NCI-H748 treated with DMSO at 0.1 percent for 48 hours (cell line): ENCODE measurements at regions not wholly inside any gene's neighbourhood (a gene's known extent, or its start where the extent isn't known, plus 50 kb on each side); places are given as distances from the start of the nearest gene placed in this dataset.
"Not testable (repeated sequence)": the region's sequence is repeated elsewhere in the genome, so short reads cannot be mapped to it uniquely, and the experiment has no call there.

Source experiments
- DNase-seq: peaks from one replicate; lab custom pipeline; 2025; lab: John Stamatoyannopoulos, UW

DNA sequence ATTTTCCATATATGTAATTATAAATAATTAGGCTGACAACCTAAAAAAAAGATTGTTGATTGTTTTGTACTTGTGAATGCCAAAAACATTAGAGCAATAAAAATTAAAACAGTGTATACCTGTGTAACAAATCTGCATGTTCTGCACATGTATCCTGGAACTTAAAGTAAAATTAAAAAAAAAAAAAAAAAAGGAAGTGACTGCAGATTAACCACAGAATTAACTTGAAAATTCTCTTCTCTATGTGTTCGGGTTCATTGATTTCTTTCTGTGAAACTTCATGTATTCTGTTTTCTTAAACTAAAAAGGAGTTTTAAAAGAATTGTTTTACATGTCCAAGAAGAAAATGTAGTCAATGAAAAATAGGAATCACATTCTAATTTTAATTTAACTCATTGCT is 95.7 kb downstream of the FASLG start:
- no peak for DNase-seq

DNA sequence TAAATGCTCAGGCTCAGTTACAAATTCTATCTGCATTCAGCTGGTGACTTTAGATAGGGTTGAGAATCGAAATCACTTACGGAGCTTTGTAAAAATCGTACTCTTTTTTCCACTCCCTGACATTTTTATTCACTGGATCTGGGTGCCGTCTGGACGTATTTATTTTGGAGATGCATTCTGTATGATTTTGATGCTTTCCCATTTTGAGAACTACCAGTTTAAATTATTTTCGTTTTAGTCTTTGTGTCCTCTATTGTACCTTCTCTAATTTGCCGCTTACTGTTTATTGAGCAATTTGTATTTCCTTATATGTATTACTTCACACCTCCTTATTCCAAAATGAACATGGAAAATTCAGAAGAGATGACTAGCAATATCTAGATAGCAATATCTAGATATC is 96.2 kb downstream of the FASLG start:
- no peak for DNase-seq

- no peak for DNase-seq
Observed at GRCh38 chr1:172756024-172756423, 97.1 kb downstream of the FASLG start.

DNA sequence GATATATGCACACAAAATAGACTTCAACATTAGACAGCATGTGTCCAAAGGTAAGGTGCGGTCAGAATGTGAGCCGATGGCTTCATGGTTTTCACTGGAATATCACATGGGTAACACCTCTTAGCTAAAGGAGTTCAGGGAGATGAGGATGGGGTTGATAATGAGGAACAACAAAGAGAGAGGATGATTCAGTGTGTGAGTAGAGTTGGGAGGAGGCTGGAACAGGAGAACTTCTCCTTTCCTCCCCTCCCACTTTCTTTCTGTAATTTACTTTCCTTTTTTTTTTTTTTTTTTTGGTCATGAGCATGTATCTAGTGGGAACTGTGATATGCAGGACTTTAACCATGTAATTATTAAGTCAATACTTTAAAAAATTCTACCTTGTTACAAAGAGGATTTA is 99.4 kb downstream of the FASLG start:
- DNase-seq = no peak

DNA sequence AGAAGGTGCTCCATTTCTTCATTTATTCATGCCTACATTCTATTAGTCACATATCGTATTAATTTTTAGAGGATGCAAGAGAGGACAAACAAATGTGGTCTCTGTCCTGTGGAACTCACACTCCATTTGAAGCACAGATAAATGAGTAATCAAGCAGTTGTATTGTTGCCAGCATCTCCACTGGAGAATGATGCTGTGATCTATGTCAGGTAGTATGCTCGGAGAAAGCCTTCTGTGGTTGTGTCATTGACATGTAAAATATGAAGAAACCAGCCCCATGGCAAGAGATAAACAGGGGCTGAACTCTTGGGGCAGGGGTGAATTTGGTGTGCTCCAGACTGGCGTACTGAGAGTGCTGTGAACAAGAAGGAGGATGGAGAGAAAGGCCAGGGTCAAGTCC is 101.2 kb downstream of the FASLG start:
- no peak for DNase-seq

- no peak for DNase-seq
Observed at GRCh38 chr1:172761581-172762486, 102.9 kb downstream of the FASLG start.

DNA sequence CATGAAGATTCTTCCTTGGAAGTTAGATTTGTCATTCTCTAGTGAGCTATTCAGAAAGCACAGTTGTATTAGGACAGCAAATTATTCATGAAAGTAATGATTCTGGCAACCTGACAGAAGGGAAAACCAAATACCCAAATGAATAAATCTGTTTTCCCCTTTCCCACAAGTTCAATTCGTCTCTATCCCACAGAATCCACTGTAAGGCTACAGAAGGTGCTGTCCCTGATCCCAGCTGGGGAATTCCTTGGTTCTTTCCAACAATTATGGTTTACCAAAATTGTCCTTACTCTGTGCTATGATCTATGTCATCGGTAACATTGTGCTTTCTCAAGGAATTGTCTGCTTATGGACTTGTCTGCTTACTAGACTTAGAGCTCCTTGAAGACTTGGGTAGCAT is 104.2 kb downstream of the FASLG start:
- DNase-seq = no peak

DNA sequence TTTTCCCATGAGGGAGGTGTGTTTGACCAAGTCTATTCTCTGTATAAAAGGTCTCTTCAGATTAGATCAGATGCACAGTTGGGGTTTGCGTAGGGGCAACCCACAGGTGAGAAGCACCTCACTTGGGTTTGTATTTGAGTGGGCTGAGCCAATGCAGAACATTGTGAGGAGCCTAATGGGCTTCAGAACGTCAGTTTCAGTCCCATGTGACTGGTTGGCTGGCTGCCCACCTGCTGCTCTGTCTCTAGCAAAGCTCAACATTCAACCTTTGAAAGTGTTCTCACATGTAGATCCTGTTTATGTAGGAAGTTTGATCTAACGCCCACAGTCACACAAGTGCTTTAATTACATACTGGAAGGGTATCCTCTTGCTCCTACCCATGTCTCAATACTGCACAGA is 105.5 kb downstream of the FASLG start:
- no peak for DNase-seq

DNA sequence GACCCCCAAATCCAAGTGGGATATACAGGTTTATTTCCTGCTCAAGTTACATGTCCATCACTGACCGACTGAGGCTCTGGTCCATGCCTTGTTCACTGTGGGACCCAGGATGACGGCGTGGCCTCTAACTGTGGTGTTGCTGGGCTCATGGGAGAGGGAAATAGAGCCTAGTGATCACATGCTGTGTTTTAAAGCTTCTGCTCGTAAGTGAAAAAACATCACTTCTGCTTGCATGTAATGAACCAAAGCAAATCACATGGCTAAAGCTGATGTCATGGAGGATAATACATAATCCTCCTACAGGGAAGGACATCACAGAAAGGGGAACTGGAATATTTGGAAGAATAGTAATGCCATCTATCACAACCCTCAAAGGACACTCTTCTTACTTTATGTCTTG is 107.6 kb downstream of the FASLG start:
- DNase-seq = no peak

DNA sequence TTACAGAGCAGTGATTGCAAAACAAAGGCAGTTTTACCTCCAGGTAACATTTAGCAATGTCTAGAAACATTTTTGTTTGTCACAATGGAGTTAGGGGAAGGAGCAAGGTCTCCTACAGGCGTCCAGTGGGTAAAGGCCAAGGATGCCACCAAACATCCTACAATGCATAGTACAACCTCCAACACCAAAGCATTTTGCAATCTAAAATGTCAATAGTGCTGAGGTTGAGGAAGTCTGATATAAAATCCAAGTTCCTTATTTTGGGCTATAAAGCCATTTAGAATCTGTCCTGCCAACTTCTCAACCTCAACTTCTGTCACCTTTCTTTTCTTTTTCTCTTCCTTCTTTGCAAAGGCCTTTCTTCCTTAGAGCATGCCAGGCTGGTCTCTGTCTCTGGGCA is 111.2 kb downstream of the FASLG start:
- no peak for DNase-seq

- no peak for DNase-seq
Observed at GRCh38 chr1:172774561-172774960, 115.7 kb downstream of the FASLG start.

DNA sequence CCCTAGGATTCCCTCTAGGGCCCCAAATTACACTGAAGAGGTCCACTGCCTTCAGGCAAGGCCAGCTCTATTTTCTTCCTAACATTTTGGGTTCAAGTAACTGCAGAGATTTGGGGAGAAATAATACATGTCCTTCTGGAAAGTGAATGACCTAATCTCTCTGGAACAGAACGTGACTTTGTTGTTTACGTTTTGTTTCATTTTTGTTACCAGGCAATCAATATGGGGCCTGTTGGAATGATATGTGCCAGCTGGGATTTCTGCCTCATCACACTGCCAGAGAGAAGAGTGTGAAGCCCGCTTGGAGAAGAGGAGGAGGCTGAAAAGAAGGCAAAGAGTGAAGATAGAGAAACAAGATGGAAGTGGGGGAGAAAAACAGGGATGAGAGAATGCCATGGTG is 116.7 kb downstream of the FASLG start:
- DNase-seq = no peak

- no peak for DNase-seq
Observed at GRCh38 chr1:172776071-172776470, 117.2 kb downstream of the FASLG start.

- DNase-seq = no peak
Observed at GRCh38 chr1:172777767-172778166, 118.9 kb downstream of the FASLG start.

DNA sequence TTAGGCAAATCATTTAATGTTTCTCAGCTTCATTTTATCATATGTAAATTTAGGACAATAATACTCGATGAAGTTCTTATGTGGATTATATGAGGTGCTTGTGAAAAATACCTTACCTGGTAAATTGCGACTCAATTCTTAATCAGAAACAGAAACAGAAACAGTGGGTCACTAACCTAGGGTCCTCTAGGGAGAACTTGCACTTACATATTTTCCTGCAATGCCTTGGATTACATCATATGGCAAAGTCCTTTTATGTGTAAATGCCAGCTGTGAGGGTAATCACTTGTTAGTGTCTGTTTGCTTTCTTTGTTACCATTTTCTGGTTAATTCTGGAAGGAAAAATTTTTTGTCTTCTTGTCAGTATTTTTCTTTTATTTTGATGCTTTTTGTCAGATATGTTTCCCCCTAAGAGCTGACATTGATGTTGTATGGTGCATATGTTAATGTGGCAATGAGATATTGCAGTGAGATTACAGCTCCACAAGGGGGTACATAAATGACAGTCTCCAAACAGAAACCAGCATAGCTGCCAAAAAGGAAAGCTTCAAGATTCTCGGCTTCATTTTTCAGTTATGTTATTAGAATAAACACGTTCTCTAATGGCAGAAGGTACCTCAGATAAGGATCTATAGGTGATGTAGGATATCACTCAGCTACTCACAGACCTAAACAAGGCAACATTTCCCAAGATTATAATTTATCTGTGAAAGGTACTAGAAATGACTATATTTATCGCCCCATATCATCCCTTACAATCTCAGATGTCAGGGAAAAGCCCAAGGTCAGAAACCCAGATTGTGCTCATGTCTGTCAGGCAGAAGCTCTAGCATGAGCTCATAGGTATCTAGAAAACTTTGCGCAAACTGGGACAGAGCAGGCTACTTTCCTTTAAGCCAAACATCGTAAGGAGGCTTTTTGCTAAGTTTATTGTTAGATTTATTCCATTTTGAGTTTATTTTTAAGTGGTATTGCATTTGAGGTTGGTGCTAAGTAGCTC is 119.9 kb downstream of the FASLG start:
- no peak for DNase-seq

GRCh38 chr1:172779491-172779890 is 120.6 kb downstream of the FASLG start:
- no peak for DNase-seq

- DNase-seq = no peak
Observed at GRCh38 chr1:172781513-172782140, 122.7 kb downstream of the FASLG start.

GRCh38 chr1:172789840-172790239 is 130.9 kb downstream of the FASLG start:
- DNase-seq = no peak

DNA sequence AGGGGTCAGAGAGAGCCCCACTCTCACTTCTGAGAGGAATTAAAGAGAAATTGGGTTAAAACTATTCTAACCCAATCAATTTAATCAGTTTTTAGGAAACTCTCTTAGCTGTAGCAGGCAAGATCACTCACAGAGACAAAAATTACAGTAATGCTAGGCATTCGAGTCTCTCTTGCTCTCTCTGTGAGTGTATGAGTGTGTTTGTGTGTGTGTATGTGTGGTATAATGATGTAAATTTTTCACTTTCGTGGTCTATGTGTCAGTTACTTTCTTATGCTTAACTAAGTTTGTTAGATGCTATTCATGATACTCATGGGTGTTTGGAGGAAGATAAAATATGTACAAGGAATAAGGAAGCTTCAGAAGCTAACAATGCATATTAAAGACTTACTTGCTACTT is 131.3 kb downstream of the FASLG start:
- no peak for DNase-seq

GRCh38 chr1:172793823-172794222 is 134.9 kb downstream of the FASLG start:
- no peak for DNase-seq

DNA sequence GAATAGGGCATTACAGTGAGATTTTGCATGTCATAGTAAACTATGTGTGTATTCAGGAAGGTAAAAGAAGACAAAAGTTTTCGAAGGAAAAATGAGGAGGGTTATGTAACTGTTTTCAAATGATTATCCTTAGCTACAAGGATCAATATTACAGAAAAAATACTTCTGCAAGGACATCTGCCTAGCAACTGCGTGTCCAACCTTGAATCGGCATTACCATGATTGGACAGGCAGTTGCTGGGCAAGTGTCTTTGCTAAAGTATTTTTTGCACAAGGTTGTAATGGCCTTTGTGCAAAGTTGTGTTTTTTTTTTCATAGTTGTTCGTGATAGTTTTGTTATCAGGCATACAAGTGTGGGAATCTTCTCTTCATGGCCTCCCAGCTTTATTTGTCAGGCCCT is 136.8 kb downstream of the FASLG start:
- no peak for DNase-seq

DNA sequence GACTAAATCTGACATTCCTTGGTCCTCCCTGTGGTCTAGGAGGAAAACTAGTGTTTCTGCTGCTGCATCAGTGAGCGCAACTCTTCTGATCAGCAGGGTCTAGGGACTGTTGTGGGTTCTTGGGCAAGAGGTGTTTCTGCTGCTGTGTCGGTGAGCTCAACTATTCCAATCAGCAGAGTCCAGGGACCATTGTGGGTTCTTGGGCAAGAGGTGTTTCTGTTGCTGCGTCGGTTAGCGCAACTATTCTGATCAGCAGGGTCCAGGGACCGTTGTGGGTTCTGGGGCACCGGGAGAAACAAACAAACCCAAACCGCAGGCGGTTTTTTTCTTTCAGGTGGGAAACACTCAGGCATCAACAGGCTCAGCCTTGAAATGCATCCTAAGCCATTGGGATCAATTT is 140.9 kb downstream of the FASLG start:
- not testable (repeated sequence) for DNase-seq
